H1 (cell line): ENCODE measurements at regions not wholly inside any gene's neighbourhood (a gene's known extent, or its start where the extent isn't known, plus 50 kb on each side); places are given as distances from the start of the nearest gene placed in this dataset.

ENCODE experiments used
- ATF3 ChIP-seq: IDR thresholded peaks from 2 replicates; pipeline ENCODE4 v1.6.1; 2011; ENCODE audit warnings: low read depth, mild to moderate bottlenecking, low read length; ENCODE audit not compliant: insufficient read depth
- CHD1 ChIP-seq: IDR thresholded peaks from 2 replicates; pipeline ENCODE4 v1.6.1; 2012; ENCODE audit warnings: low read depth, low read length, improper control_type of control experiment
- CTCF ChIP-seq, 3 experiments: IDR thresholded peaks; 1 replicate in 2 of 3; 2 replicates in 1 of 3; pipeline versions ENCODE4 v1.5.1 to v1.6.1; 2011; ENCODE audit warnings: low read length in 3 of 3, mild to moderate bottlenecking in 3 of 3, inconsistent platforms in 2 of 3, low read depth in 1 of 3, moderate library complexity in 1 of 3; ENCODE audit not compliant: insufficient read depth in 1 of 3; ENCODE audit errors: control extremely low read depth in 1 of 3
- EP300 ChIP-seq, 2 experiments: IDR thresholded peaks; 1 replicate in 1 of 2; 2 replicates in 1 of 2; pipeline ENCODE4 v1.6.1; 2011 to 2012; ENCODE audit warnings: low read depth in 2 of 2, low read length in 2 of 2, mild to moderate bottlenecking in 2 of 2, borderline replicate concordance in 1 of 2, inconsistent platforms in 1 of 2, moderate library complexity in 1 of 2
- GTF2F1 ChIP-seq: IDR thresholded peaks from 2 replicates; pipeline ENCODE4 v1.6.1; 2012; ENCODE audit warnings: low read depth, low read length, improper control_type of control experiment, borderline replicate concordance
- KDM1A ChIP-seq: fragments of 200-600, 300-600 bp; sonication (generic); IDR thresholded peaks from 2 replicates; pipeline ENCODE4 v1.7.1; 2016; ENCODE audit warnings: mild to moderate bottlenecking, low read length, borderline replicate concordance
- POLR2AphosphoS5 ChIP-seq: IDR thresholded peaks from 2 replicates; pipeline ENCODE4 v1.6.1; 2011; ENCODE audit warnings: low read depth, low read length
- TAF1 ChIP-seq: IDR thresholded peaks from 2 replicates; pipeline ENCODE4 v1.6.1; 2011; ENCODE audit warnings: mild to moderate bottlenecking, low read depth, low read length
- YY1 ChIP-seq: IDR thresholded peaks from 2 replicates; pipeline ENCODE4 v1.6.1; 2011; ENCODE audit warnings: low read depth, mild to moderate bottlenecking, low read length

- no peak for TF ChIP-seq CHD1
- TF ChIP-seq EP300 (IDR thresholded peaks at IDR 0.05; ENCODE audit: borderline replicate concordance in 1 of 2, low read depth in 2 of 2, low read length in 2 of 2): no peak
- no peak for TF ChIP-seq CTCF (IDR thresholded peaks at IDR 0.05; ENCODE audit: control extremely low read depth in 1 of 3, insufficient read depth in 1 of 3, low read depth in 1 of 3, low read length in 3 of 3)
- TF ChIP-seq YY1: no peak
- no peak for TF ChIP-seq KDM1A
- TF ChIP-seq TAF1: no peak
- TF ChIP-seq ATF3: no peak
- TF ChIP-seq POLR2AphosphoS5: no peak
- TF ChIP-seq GTF2F1: no peak
These were observed 1229.0 kb downstream of the PCDH9 start for GRCh38 chr13:66001140-66001539.
